Aorta (tissue), 5 donors: ENCODE measurements at regions not wholly inside any gene's neighbourhood (a gene's known extent, or its start where the extent isn't known, plus 50 kb on each side); places are given as distances from the start of the nearest gene placed in this dataset.
"Not testable (repeated sequence)": the region's sequence is repeated elsewhere in the genome, so short reads cannot be mapped to it uniquely, and the experiment has no call there.

Experiments
- ATAC-seq: fragments of 200-7000 bp; cut with Tn5 transposase; one replicate; pipeline ENCODE4 v1.9.1; 2022; ENCODE audit warnings: moderate library complexity; ENCODE audit not compliant: low FRiP score
- DNase-seq, 2 donors: peaks; one replicate each; pipeline ENCODE4 v3.0.0-alpha.2; 2020
- H3K27ac ChIP-seq, 2 donors: one replicate each; pipeline ENCODE4 v1.5.1; 2013; ENCODE audit warnings: low read length in 2 of 2, mild to moderate bottlenecking in 2 of 2, moderate library complexity in 2 of 2, control low read depth in 1 of 2, inconsistent platforms in 1 of 2, low read depth in 1 of 2
- H3K27me3 ChIP-seq, 2 donors: one replicate each; pipeline ENCODE4 v1.6.1; 2013; ENCODE audit warnings: control low read depth in 1 of 2, low read length in 1 of 2, mild to moderate bottlenecking in 1 of 2, moderate library complexity in 1 of 2; ENCODE audit not compliant: insufficient read depth in 2 of 2, control insufficient read depth in 1 of 2
- H3K36me3 ChIP-seq, 2 donors: one replicate each; pipeline ENCODE4 v1.6.1; 2013; ENCODE audit warnings: control low read depth in 1 of 2, low read length in 1 of 2, mild to moderate bottlenecking in 1 of 2; ENCODE audit not compliant: insufficient read depth in 2 of 2, control insufficient read depth in 1 of 2
- H3K4me1 ChIP-seq, 2 donors: one replicate each; pipeline ENCODE4 v1.6.1; 2013; ENCODE audit warnings: low read length in 2 of 2, control low read depth in 1 of 2, mild to moderate bottlenecking in 1 of 2, moderate library complexity in 1 of 2; ENCODE audit not compliant: insufficient read depth in 2 of 2, control insufficient read depth in 1 of 2
- H3K4me3 ChIP-seq, 2 donors: one replicate each; pipeline ENCODE4 v1.5.1; 2013; ENCODE audit warnings: low read length in 2 of 2, control low read depth in 1 of 2, mild to moderate bottlenecking in 1 of 2
- H3K9me3 ChIP-seq: one replicate; pipeline ENCODE4 v1.6.1; 2013; ENCODE audit warnings: mild to moderate bottlenecking, low read length; ENCODE audit not compliant: control insufficient read depth
- WGBS, 2 donors: extraction: QIAGEN DNeasy Blood & Tissue Kit; methylation state at CpG; one replicate each; pipeline ENCODE4 v1.1.7; 2013; 5-methylcytosine and 5-hydroxymethylcytosine counted together
- intact Hi-C, 2 donors: fragments of 100-400 bp; cut with DNase I; formaldehyde crosslinking; loops; one replicate each; pipeline versions ENCODE4 v1.14.2 to v1.15.0; 2022
- donor health status: healthy with polysubstance abuse.
- donor health status: Bipolar disorder and iron deficiency.
- donor health status: DM: no; HTN: no; CAD: no.
- donor health status: DM: no; HTN: no; CAD: no.
- donor health status: DM: yes; HTN: yes; CAD: no.

GRCh38 chr4:115489279-115489678, 375.9 kb upstream of the NDST4 start:
- DNase-seq: no peak
- Histone ChIP-seq H3K36me3 (no peaks in the 10 kb centered on the region), H3K4me1 (no peaks in the 10 kb centered on the region), H3K4me3 (no peak overlapping the region), H3K27ac (no peak overlapping the region), H3K9me3 (no peaks in the 10 kb centered on the region), H3K27me3 (no peaks in the 10 kb centered on the region)
- WGBS, 2 donors: 59 to 71% methylated on average over 2 of the region's 2 CpGs
- intact Hi-C loops: no loop called here
- no peak for ATAC-seq

GRCh38 chr4:115485402-115485801, 372.0 kb upstream of the NDST4 start:
- 69 to 74% methylated on average over 2 of the region's 2 CpGs for WGBS, 2 donors
- Histone ChIP-seq H3K36me3 (no peaks in the 10 kb centered on the region), H3K27me3 (no peaks in the 10 kb centered on the region), H3K9me3 (no peaks in the 10 kb centered on the region), H3K27ac (no peak overlapping the region), H3K4me1 (no peaks in the 10 kb centered on the region), H3K4me3 (no peak overlapping the region)
- ATAC-seq (no peak), DNase-seq (no peak)
- intact Hi-C loops: no loop called here

- Histone ChIP-seq H3K4me1 (no peaks in the 10 kb centered on the region), H3K36me3 (no peaks in the 10 kb centered on the region), H3K27ac (no peak overlapping the region), H3K4me3 (no peak overlapping the region), H3K27me3 (no peaks in the 10 kb centered on the region), H3K9me3 (no peaks in the 10 kb centered on the region)
- 83 to 84% methylated on average over 4 of the region's 4 CpGs for WGBS, 2 donors
- no peak for ATAC-seq
- intact Hi-C loops: no loop called here
- DNase-seq: no peak
These were observed 371.1 kb upstream of the NDST4 start for GRCh38 chr4:115484479-115484878.

- ATAC-seq: no peak
- Histone ChIP-seq H3K4me3 (no peak overlapping the region), H3K36me3 (no peaks in the 10 kb centered on the region), H3K27me3 (peaks cover 0 to 2% of the 10 kb centered on the region in 2 donors), H3K4me1 (no peaks in the 10 kb centered on the region), H3K9me3 (no peaks in the 10 kb centered on the region), H3K27ac (no peak overlapping the region)
- 0 to 44% methylated on average over 1 of the region's 1 CpG for WGBS, 2 donors
- no peak for DNase-seq
- intact Hi-C loops: no loop called here
These were observed 357.3 kb upstream of the NDST4 start for GRCh38 chr4:115470763-115471162.

GRCh38 chr4:115459301-115459700, 345.9 kb upstream of the NDST4 start:
- DNase-seq, H3K36me3 ChIP-seq, H3K9me3 ChIP-seq, ATAC-seq, H3K27me3 ChIP-seq, H3K27ac ChIP-seq, H3K4me1 ChIP-seq, intact Hi-C loops, H3K4me3 ChIP-seq: not testable (repeated sequence)
- 80% methylated on average over 4 of the region's 4 CpGs for WGBS, 2 donors

- Histone ChIP-seq H3K4me1 (no peaks in the 10 kb centered on the region), H3K36me3 (no peaks in the 10 kb centered on the region), H3K27me3 (no peaks in the 10 kb centered on the region), H3K27ac (no peak overlapping the region), H3K9me3 (no peaks in the 10 kb centered on the region), H3K4me3 (no peak overlapping the region)
- WGBS, 2 donors: 70 to 77% methylated on average over 1 of the region's 1 CpG
- DNase-seq (no peak), ATAC-seq (no peak)
- intact Hi-C loops: no loop called here
These were observed 342.8 kb upstream of the NDST4 start for GRCh38 chr4:115456231-115456630.

- ATAC-seq: no peak
- DNase-seq: no peak
- Histone ChIP-seq H3K27ac (no peak overlapping the region), H3K36me3 (no peaks in the 10 kb centered on the region), H3K27me3 (no peaks in the 10 kb centered on the region), H3K4me1 (no peaks in the 10 kb centered on the region), H3K4me3 (no peak overlapping the region), H3K9me3 (no peaks in the 10 kb centered on the region)
- intact Hi-C loops: no loop called here
- 17 to 18% methylated on average over 2 of the region's 2 CpGs for WGBS, 2 donors
These were observed 340.8 kb upstream of the NDST4 start for GRCh38 chr4:115454228-115454627.

GRCh38 chr4:115453416-115453815, 340.0 kb upstream of the NDST4 start:
- H3K9me3 ChIP-seq: no peaks in the 10 kb centered on the region
- no peak overlapping the region for H3K27ac ChIP-seq
- DNase-seq (no peak), ATAC-seq (no peak)
- WGBS, 2 donors: 3 to 4% methylated on average over 1 of the region's 1 CpG
- H3K4me3 ChIP-seq: no peak overlapping the region
- intact Hi-C loops: no loop called here
- no peaks in the 10 kb centered on the region for H3K27me3 ChIP-seq
- no peaks in the 10 kb centered on the region for H3K4me1 ChIP-seq
- no peaks in the 10 kb centered on the region for H3K36me3 ChIP-seq

GRCh38 chr4:115452229-115452628, 338.8 kb upstream of the NDST4 start:
- H3K36me3 ChIP-seq, ATAC-seq, H3K4me1 ChIP-seq, H3K4me3 ChIP-seq, H3K27ac ChIP-seq, H3K27me3 ChIP-seq, intact Hi-C loops, H3K9me3 ChIP-seq, DNase-seq: not testable (repeated sequence)
- 92 to 96% methylated on average over 2 of the region's 2 CpGs for WGBS, 2 donors
